Caki2 (cell line): ENCODE measurements at regions not wholly inside any gene's neighbourhood (a gene's known extent, or its start where the extent isn't known, plus 50 kb on each side); places are given as distances from the start of the nearest gene placed in this dataset.
"Not testable (repeated sequence)": the region's sequence is repeated elsewhere in the genome, so short reads cannot be mapped to it uniquely, and the experiment has no call there.

ENCODE experiments used
- DNase-seq: peaks from one replicate; pipeline ENCODE4 v3.0.0-alpha.2; 2015; ENCODE audit warnings: low read depth
- in situ Hi-C: cut with HindIII; loops from 2 replicates; pipeline ENCODE4 v1.10.0; 2016; ENCODE audit warnings: low sequenced_read_pairs, low pct_unique_long_range_greater_than_20kb, mixed read lengths

GRCh38 chr15:35986191-35986721, 440.3 kb upstream of the DPH6 start:
- no peak for DNase-seq
- in situ Hi-C loops = no loop called here

- in situ Hi-C loops = no loop called here
These were observed 441.1 kb upstream of the DPH6 start for GRCh38 chr15:35987056-35987455.

GRCh38 chr15:35991386-35991785, 445.4 kb upstream of the DPH6 start:
- in situ Hi-C loops = no loop called here
- DNase-seq = no peak

More at GRCh38 chr15:35987056-35987455, 441.1 kb upstream of the DPH6 start:
- no peak for DNase-seq

GRCh38 chr15:35992791-35993190, 446.8 kb upstream of the DPH6 start:
- in situ Hi-C loops = no loop called here
- DNase-seq = no peak

GRCh38 chr15:35993196-35993595, 447.2 kb upstream of the DPH6 start:
- in situ Hi-C loops = no loop called here

GRCh38 chr15:35994876-35995275, 448.9 kb upstream of the DPH6 start:
- in situ Hi-C loops = no loop called here
- no peak for DNase-seq

More at GRCh38 chr15:35993196-35993595, 447.2 kb upstream of the DPH6 start:
- DNase-seq = no peak

GRCh38 chr15:35998663-35999602, 453.0 kb upstream of the DPH6 start:
- DNase-seq = no peak
- in situ Hi-C loops = no loop called here

- in situ Hi-C loops = no loop called here
- no peak for DNase-seq
These were observed 459.0 kb upstream of the DPH6 start for GRCh38 chr15:36004891-36005490.

- no peak for DNase-seq
- in situ Hi-C loops = no loop called here
These were observed 459.6 kb upstream of the DPH6 start for GRCh38 chr15:36005542-36005941.

- no peak for DNase-seq
- in situ Hi-C loops = no loop called here
These were observed 461.7 kb upstream of the DPH6 start for GRCh38 chr15:36007699-36008098.

GRCh38 chr15:36008719-36009118, 462.8 kb upstream of the DPH6 start:
- DNase-seq = no peak
- in situ Hi-C loops = no loop called here

GRCh38 chr15:36024031-36024688, 478.2 kb upstream of the DPH6 start:
- DNase-seq = no peak
- in situ Hi-C loops = no loop called here

- in situ Hi-C loops = no loop called here
- no peak for DNase-seq
These were observed 480.8 kb upstream of the DPH6 start for GRCh38 chr15:36026627-36027283.

GRCh38 chr15:36029606-36030210, 483.7 kb upstream of the DPH6 start:
- in situ Hi-C loops = no loop called here
- no peak for DNase-seq

- in situ Hi-C loops = no loop called here
- DNase-seq = no peak
These were observed 494.1 kb upstream of the DPH6 start for GRCh38 chr15:36039996-36040572.

GRCh38 chr15:36047018-36047716, 501.2 kb upstream of the DPH6 start:
- in situ Hi-C loops, DNase-seq: not testable (repeated sequence)

- in situ Hi-C loops = no loop called here
- no peak for DNase-seq
These were observed 504.9 kb upstream of the DPH6 start for GRCh38 chr15:36050899-36051298.
